HepG2 (cell line): ENCODE measurements at regions not wholly inside any gene's neighbourhood (a gene's known extent, or its start where the extent isn't known, plus 50 kb on each side); places are given as distances from the start of the nearest gene placed in this dataset.
"Not testable (repeated sequence)": the region's sequence is repeated elsewhere in the genome, so short reads cannot be mapped to it uniquely, and the experiment has no call there.

Source experiments
- ATAC-seq: fragments of 200-7000 bp; cut with Tn5 transposase; 3 replicates; pipeline ENCODE4 v1.9.1; 2020; ENCODE audit warnings: mild to moderate bottlenecking, moderate library complexity
- BruUV-seq: library from RNA; stranded (reverse); fragments of 400-500 nt; replicated peaks from 2 replicates; lab custom pipeline; 2021; lab: Mats Ljungman, UMichigan
- CTCF ChIA-PET: fragments of 300-600 bp; formaldehyde crosslinking; extraction: SDS; loops from one replicate; lab custom pipeline; 2021; ENCODE audit warnings: low total read pairs, inconsistent platforms, low intra/inter-chr PET ratio; lab: Yijun Ruan, JAX
- POLR2A ChIA-PET: fragments of 350-600 bp; sonication (Branson Sonifier 250); formaldehyde crosslinking; loops from one replicate; lab custom pipeline; 2020; ENCODE audit warnings: antibody characterized with exemption, inconsistent platforms; lab: Yijun Ruan, JAX
- DNase-seq: peaks from one replicate; pipeline ENCODE4 v3.0.0-alpha.2; 2015; ENCODE audit warnings: low spot score
- FAIRE-seq: peaks from 3 replicates; lab custom pipeline; 2011; peaks lifted over from hg19 to GRCh38; lab: Jason Lieb, UNC
- H2AFZ ChIP-seq: one replicate; pipeline ENCODE4 v1.6.1; 2011; ENCODE audit warnings: low read length, inconsistent platforms
- H3K27ac ChIP-seq: fragments of 300-600 bp; 3 replicates; pipeline ENCODE4 v1.8.0; 2011; ENCODE audit warnings: mixed run types, mild to moderate bottlenecking, mixed read lengths, low read length, inconsistent platforms; ENCODE audit not compliant: insufficient read depth; ENCODE audit errors: extremely low read length
- H3K27me3 ChIP-seq, 2 experiments: fragments of 200-600 bp in 1 of 2; 2 replicates in 1 of 2; 3 replicates in 1 of 2; pipeline versions ENCODE4 v1.6.0 to v1.8.0; 2011; ENCODE audit warnings: low read length in 2 of 2, mild to moderate bottlenecking in 2 of 2, moderate library complexity in 2 of 2, inconsistent platforms in 1 of 2; ENCODE audit not compliant: insufficient read depth in 2 of 2, control insufficient read depth in 1 of 2
- H3K36me3 ChIP-seq, 2 experiments: fragments of 200-600 bp in 1 of 2; replicated peaks in 1 of 2; 2 replicates in 1 of 2; 3 replicates in 1 of 2; pipeline versions ENCODE4 v1.5.1 to v1.8.0; 2011; ENCODE audit warnings: low read length in 2 of 2, inconsistent platforms in 1 of 2; ENCODE audit not compliant: insufficient read depth in 2 of 2, control insufficient read depth in 1 of 2
- H3K4me1 ChIP-seq: 2 replicates; pipeline ENCODE4 v1.5.1; 2012; ENCODE audit warnings: low read length, inconsistent platforms; ENCODE audit not compliant: insufficient read depth
- H3K4me2 ChIP-seq: 2 replicates; pipeline ENCODE4 v1.6.0; 2011; ENCODE audit warnings: low read depth, low read length, inconsistent platforms
- H3K4me3 ChIP-seq, 3 experiments: fragments of 200-600 bp in 1 of 3; sonication (generic), shearing (Covaris generic) in 1 of 3; replicated peaks in 1 of 3; 2 replicates each; pipeline ENCODE4 v1.5.1; 2011 to 2016; ENCODE audit warnings: low read length in 3 of 3, inconsistent platforms in 2 of 3, low read depth in 2 of 3, mild to moderate bottlenecking in 2 of 3, control low read depth in 1 of 3, mixed read lengths in 1 of 3; ENCODE audit not compliant: insufficient read depth in 1 of 3
- H3K79me2 ChIP-seq: one replicate; pipeline ENCODE4 v1.6.1; 2011; ENCODE audit warnings: low read length, inconsistent platforms; ENCODE audit not compliant: insufficient read depth
- H3K9ac ChIP-seq: 2 replicates; pipeline ENCODE4 v1.6.0; 2011; ENCODE audit warnings: mild to moderate bottlenecking, low read depth, low read length, inconsistent platforms; ENCODE audit not compliant: insufficient read depth
- H3K9me3 ChIP-seq: 2 replicates; pipeline ENCODE4 v1.5.1; 2012; ENCODE audit warnings: mild to moderate bottlenecking, low read length
- H4K20me1 ChIP-seq: 2 replicates; pipeline ENCODE4 v1.6.0; 2011; ENCODE audit warnings: inconsistent platforms, mild to moderate bottlenecking, low read length, moderate library complexity; ENCODE audit not compliant: insufficient read depth
- WGBS: methylation state at CpG from one replicate; pipeline ENCODE4 v1.1.6; 2017; ENCODE audit warnings: low lambda C conversion rate; 5-methylcytosine and 5-hydroxymethylcytosine counted together
- in situ Hi-C: cut with HindIII; loops from 2 replicates; pipeline ENCODE4 v1.10.0; 2017; ENCODE audit warnings: low pct_unique_long_range_greater_than_20kb; ENCODE audit not compliant: extremely low pct_ligation_motif_present
- intact Hi-C: fragments of 100-400 bp; cut with micrococcal nuclease; formaldehyde crosslinking; loops from one replicate; pipeline ENCODE4 v1.10.0; 2022; ENCODE audit not compliant: unreplicated experiment

DNA sequence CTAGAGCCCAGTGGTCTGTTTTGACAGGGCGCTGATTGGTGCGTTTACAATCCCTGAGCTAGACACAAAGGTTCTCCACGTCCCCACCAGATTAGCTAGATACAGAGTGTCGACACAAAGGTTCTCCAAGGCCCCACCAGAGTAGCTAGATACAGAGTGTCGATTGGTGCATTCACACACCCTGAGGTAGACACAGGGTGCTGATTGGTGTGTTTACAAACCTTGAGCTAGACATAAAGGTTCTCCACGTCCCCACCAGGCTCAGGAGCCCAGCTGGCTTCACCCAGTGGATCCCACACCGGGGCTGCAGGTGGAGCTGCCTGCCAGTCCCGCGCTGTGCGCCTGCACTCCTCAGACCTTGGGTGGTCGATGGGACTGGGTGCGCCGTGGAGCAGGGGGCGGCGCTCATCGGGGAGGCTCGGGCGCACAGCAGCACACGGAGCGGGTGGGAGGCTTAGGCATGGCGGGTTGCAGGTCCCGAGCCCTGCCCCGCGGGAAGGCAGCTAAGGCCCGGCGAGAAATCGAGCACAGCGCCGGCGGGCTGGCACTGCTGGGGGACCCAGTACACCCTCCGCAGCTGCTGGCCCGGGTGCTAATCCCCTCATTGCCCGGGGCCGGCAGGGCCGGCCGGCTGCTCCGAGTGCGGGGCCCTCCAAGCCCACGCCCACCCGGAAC, 122.0 kb upstream of the ANKH start:
- H4K20me1 ChIP-seq, H2AFZ ChIP-seq, H3K36me3 ChIP-seq, FAIRE-seq, CTCF ChIA-PET, H3K4me2 ChIP-seq, DNase-seq, H3K9ac ChIP-seq, H3K4me1 ChIP-seq, intact Hi-C loops, BruUV-seq, in situ Hi-C loops, POLR2A ChIA-PET, H3K79me2 ChIP-seq, H3K9me3 ChIP-seq, H3K27me3 ChIP-seq, ATAC-seq, H3K27ac ChIP-seq, H3K4me3 ChIP-seq: not testable (repeated sequence)
- WGBS: 75% methylated on average over 20 of the region's 40 CpGs

DNA sequence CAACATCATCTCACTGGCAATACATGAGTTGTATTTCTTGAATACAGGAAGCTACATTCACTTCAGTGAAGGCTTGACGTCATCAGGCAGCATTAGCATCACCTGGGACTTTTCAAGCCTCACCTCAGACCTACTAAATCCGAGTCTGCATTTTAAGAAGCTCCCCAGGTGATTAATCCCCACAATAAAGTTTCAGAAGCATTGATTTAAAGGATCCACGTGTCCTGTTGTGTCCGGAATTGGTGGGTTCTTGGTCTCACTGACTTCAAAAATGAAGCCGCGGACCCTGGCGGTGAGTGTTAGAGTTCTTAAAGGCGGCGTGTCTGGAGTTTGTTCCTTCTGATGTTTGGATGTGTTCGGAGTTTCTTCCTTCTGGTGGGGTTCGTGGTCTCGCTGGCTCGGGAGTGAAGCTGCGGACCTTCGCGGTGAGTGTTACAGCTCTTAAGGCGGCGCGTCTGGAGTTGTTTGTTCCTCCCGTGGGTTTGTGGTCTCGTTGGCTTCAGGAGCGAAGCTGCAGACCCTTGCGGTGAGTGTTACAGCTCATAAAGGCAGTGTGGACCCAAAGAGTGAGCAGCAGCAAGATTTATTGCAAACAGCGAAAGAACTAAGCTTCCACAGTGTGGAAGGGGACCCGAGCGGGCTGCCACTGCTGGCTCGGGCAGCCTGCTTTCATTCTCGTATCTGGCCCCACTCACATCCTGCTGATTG, 121.3 kb upstream of the ANKH start:
- H2AFZ ChIP-seq, intact Hi-C loops, FAIRE-seq, H3K36me3 ChIP-seq, H3K9ac ChIP-seq, H3K4me3 ChIP-seq, CTCF ChIA-PET, H3K4me2 ChIP-seq, H4K20me1 ChIP-seq, H3K27me3 ChIP-seq, H3K9me3 ChIP-seq, ATAC-seq, POLR2A ChIA-PET, H3K4me1 ChIP-seq, DNase-seq, in situ Hi-C loops, H3K79me2 ChIP-seq, BruUV-seq, H3K27ac ChIP-seq: not testable (repeated sequence)
- WGBS: 77% methylated on average over 28 of the region's 28 CpGs
